Endothelial cell of umbilical vein (primary cell): ENCODE measurements at regions not wholly inside any gene's neighbourhood (a gene's known extent, or its start where the extent isn't known, plus 50 kb on each side); places are given as distances from the start of the nearest gene placed in this dataset.

Experiments used
- BruUV-seq: library from RNA; stranded (reverse); fragments of 400-500 nt; replicated peaks from 2 replicates; lab custom pipeline; 2021; lab: Mats Ljungman, UMichigan
- CTCF ChIA-PET: fragments of 300-600, 350-600 bp; sonication (Branson Sonifier 250); formaldehyde crosslinking; loops from one replicate; lab custom pipeline; 2021; ENCODE audit warnings: antibody characterized with exemption, inconsistent platforms; lab: Charles Lee
- POLR2A ChIA-PET: fragments of 300-600, 350-600 bp; sonication (Branson Sonifier 250); formaldehyde crosslinking; loops from one replicate; lab custom pipeline; 2021; ENCODE audit warnings: antibody characterized with exemption, inconsistent platforms; lab: Charles Lee
- DNase-seq: peaks from one replicate; pipeline ENCODE4 v3.0.0-alpha.2; 2011; ENCODE audit warnings: low read depth, low spot score
- FAIRE-seq: peaks from 2 replicates; lab custom pipeline; 2011; peaks lifted over from hg19 to GRCh38; lab: Jason Lieb, UNC
- H2AFZ ChIP-seq: 2 replicates; pipeline ENCODE4 v1.6.0; 2012; ENCODE audit warnings: low read depth, low read length, control low read depth, inconsistent platforms
- H3K27ac ChIP-seq: 2 replicates; pipeline ENCODE4 v1.5.1; 2011; ENCODE audit warnings: low read depth, mild to moderate bottlenecking, control low read depth, low read length, moderate library complexity; ENCODE audit not compliant: insufficient read depth
- H3K27me3 ChIP-seq, 2 experiments: 2 replicates each; pipeline versions ENCODE4 v1.6.0 to v1.6.1; 2011; ENCODE audit warnings: low read length in 2 of 2, mixed read lengths in 1 of 2; ENCODE audit not compliant: control insufficient read depth in 2 of 2, insufficient read depth in 2 of 2
- H3K36me3 ChIP-seq, 2 experiments: 2 replicates in 1 of 2; 3 replicates in 1 of 2; pipeline ENCODE4 v1.5.1; 2011; ENCODE audit warnings: low read length in 2 of 2, mild to moderate bottlenecking in 1 of 2, moderate library complexity in 1 of 2; ENCODE audit not compliant: control insufficient read depth in 2 of 2, insufficient read depth in 2 of 2; ENCODE audit errors: extremely low read depth in 1 of 2
- H3K4me1 ChIP-seq: 3 replicates; pipeline ENCODE4 v1.5.1; 2011; ENCODE audit warnings: mild to moderate bottlenecking, low read length; ENCODE audit not compliant: control insufficient read depth, insufficient read depth; ENCODE audit errors: extremely low read depth
- H3K4me2 ChIP-seq: 2 replicates; pipeline ENCODE4 v1.6.1; 2011; ENCODE audit warnings: low read length, control low read depth, mixed read lengths; ENCODE audit not compliant: insufficient read depth
- H3K4me3 ChIP-seq, 3 experiments: fragments of 200-600 bp in 1 of 3; sonication (generic), shearing (Covaris generic) in 1 of 3; replicated peaks in 1 of 3; 2 replicates each; pipeline ENCODE4 v1.5.1; 2011 to 2016; ENCODE audit warnings: control low read depth in 3 of 3, low read length in 3 of 3, mild to moderate bottlenecking in 2 of 3, inconsistent platforms in 1 of 3, low read depth in 1 of 3, moderate library complexity in 1 of 3; ENCODE audit not compliant: insufficient read depth in 1 of 3
- H3K79me2 ChIP-seq: 2 replicates; pipeline ENCODE4 v1.6.0; 2012; ENCODE audit warnings: low read length, inconsistent platforms; ENCODE audit not compliant: control insufficient read depth, insufficient read depth
- H3K9ac ChIP-seq: replicated peaks from 2 replicates; pipeline ENCODE3; 2011; ENCODE audit warnings: low read length, control low read depth; ENCODE audit not compliant: insufficient read depth; ENCODE audit errors: extremely low read depth
- H3K9me1 ChIP-seq: replicated peaks from 3 replicates; pipeline ENCODE4 v1.6.0; 2011; ENCODE audit warnings: mild to moderate bottlenecking, low read length; ENCODE audit not compliant: control insufficient read depth, insufficient read depth; ENCODE audit errors: extremely low read depth
- H3K9me3 ChIP-seq: replicated peaks from 2 replicates; pipeline ENCODE4 v1.5.1; 2012; ENCODE audit warnings: low read length, inconsistent platforms; ENCODE audit not compliant: control insufficient read depth, insufficient read depth
- H4K20me1 ChIP-seq: replicated peaks from 2 replicates; pipeline ENCODE3; 2011; ENCODE audit warnings: mild to moderate bottlenecking, low read length; ENCODE audit not compliant: control insufficient read depth, insufficient read depth; ENCODE audit errors: extremely low read depth
- EZH2 ChIP-seq: IDR thresholded peaks from 2 replicates; pipeline ENCODE4 v1.6.1; 2012; ENCODE audit warnings: borderline replicate concordance, low read depth, mild to moderate bottlenecking, moderate library complexity, low read length, inconsistent platforms; ENCODE audit not compliant: severe bottlenecking
- GATA2 ChIP-seq: IDR thresholded peaks from 2 replicates; pipeline ENCODE4 v1.7.0; 2011; ENCODE audit warnings: low read depth, mild to moderate bottlenecking, moderate library complexity, mixed read lengths, low read length; ENCODE audit not compliant: insufficient read length, insufficient read depth
- JUN ChIP-seq: IDR thresholded peaks from 2 replicates; pipeline ENCODE4 v1.6.1; 2011; ENCODE audit warnings: borderline replicate concordance, low read depth; ENCODE audit not compliant: insufficient read length, insufficient read depth
- MYC ChIP-seq: IDR thresholded peaks from one replicate; pipeline ENCODE4 v1.6.1; 2011; ENCODE audit warnings: mild to moderate bottlenecking, low read depth, low read length
- POLR2A ChIP-seq: IDR thresholded peaks from 2 replicates; pipeline ENCODE4 v1.6.1; 2012; ENCODE audit warnings: low read depth, mild to moderate bottlenecking, control low read depth, low read length
- POLR2AphosphoS5 ChIP-seq: IDR thresholded peaks from 2 replicates; pipeline ENCODE4 v1.6.1; 2012; ENCODE audit warnings: low read depth, mild to moderate bottlenecking, control low read depth, low read length, moderate library complexity; ENCODE audit not compliant: insufficient read depth
- dilution Hi-C: fragments of 300-500 bp; cut with MboI; formaldehyde crosslinking; loops from one replicate; pipeline ENCODE4 v1.15.0; 2019; ENCODE audit warnings: low sequenced_read_pairs; ENCODE audit not compliant: extremely low pct_ligation_motif_present
- intact Hi-C: fragments of 100-400 bp; cut with micrococcal nuclease; formaldehyde crosslinking; loops from one replicate; pipeline ENCODE4 v1.10.0; 2022
- TF ChIP-seq, protein P1 (sequence below), 2 donors: IDR thresholded peaks; 1 replicate in 1 of 2; 2 replicates in 1 of 2; pipeline ENCODE4 v1.5.1; 2011; ENCODE audit warnings: low read length in 2 of 2, mild to moderate bottlenecking in 2 of 2, moderate library complexity in 2 of 2, control low read depth in 1 of 2, inconsistent platforms in 1 of 2, low read depth in 1 of 2; ENCODE audit not compliant: insufficient read depth in 1 of 2; ENCODE audit errors: extremely low read depth in 1 of 2
- TF ChIP-seq, protein P2 (sequence below): IDR thresholded peaks from 2 replicates; pipeline ENCODE4 v1.6.1; 2011; ENCODE audit not compliant: insufficient read depth, insufficient read length

DNA sequence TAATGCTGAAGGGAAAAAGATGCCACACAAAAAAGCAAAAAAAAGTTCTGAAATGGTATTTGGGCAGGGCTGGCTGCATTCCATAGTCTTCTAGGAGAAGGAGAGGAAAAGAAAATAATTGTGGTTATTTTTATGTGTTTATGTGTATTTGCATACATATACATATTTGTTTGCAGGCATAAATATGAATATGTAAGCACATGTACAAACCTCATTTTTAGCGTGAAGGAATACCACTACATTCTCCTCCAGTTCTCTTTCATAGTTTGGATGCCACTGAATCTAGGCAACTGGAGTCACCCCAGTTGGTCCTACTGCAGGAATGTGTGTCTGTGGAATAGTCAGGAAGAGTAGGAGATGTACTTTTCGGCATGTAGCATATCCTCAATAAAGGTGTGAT, 181.1 kb downstream of the YTHDC2 start:
- no peaks in the 10 kb centered on the region for H3K36me3 ChIP-seq
- no peaks in the 10 kb centered on the region for H3K9me3 ChIP-seq
- H3K9me1 ChIP-seq, result no peaks in the 10 kb centered on the region
- no peaks in the 10 kb centered on the region for H3K79me2 ChIP-seq
- intact Hi-C loops (no loop called here), dilution Hi-C loops (no loop called here)
- no peak overlapping the region for H3K4me3 ChIP-seq
- H4K20me1 ChIP-seq, result no peaks in the 10 kb centered on the region
- no peak for FAIRE-seq
- H3K27me3 ChIP-seq, result peaks cover 26 to 35% of the 10 kb centered on the region in 2 experiments
- no peak overlapping the region for H3K9ac ChIP-seq
- no peak overlapping the region for H3K27ac ChIP-seq
- H2AFZ ChIP-seq, result no peak overlapping the region
- no TSS peak for BruUV-seq
- TF ChIP-seq POLR2AphosphoS5 (no peak), JUN (no peak), POLR2A (no peak), EZH2 (peak; percentile 41)
- TF ChIP-seq, protein P1, sequence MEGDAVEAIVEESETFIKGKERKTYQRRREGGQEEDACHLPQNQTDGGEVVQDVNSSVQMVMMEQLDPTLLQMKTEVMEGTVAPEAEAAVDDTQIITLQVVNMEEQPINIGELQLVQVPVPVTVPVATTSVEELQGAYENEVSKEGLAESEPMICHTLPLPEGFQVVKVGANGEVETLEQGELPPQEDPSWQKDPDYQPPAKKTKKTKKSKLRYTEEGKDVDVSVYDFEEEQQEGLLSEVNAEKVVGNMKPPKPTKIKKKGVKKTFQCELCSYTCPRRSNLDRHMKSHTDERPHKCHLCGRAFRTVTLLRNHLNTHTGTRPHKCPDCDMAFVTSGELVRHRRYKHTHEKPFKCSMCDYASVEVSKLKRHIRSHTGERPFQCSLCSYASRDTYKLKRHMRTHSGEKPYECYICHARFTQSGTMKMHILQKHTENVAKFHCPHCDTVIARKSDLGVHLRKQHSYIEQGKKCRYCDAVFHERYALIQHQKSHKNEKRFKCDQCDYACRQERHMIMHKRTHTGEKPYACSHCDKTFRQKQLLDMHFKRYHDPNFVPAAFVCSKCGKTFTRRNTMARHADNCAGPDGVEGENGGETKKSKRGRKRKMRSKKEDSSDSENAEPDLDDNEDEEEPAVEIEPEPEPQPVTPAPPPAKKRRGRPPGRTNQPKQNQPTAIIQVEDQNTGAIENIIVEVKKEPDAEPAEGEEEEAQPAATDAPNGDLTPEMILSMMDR (IDR thresholded peaks at IDR 0.05; ENCODE audit: extremely low read depth in 1 of 2, insufficient read depth in 1 of 2, low read depth in 1 of 2, low read length in 2 of 2), result no peak
- no peak for DNase-seq
- no peaks in the 10 kb centered on the region for H3K4me1 ChIP-seq
- no peak overlapping the region for H3K4me2 ChIP-seq
- CTCF ChIA-PET, result interaction anchor here (1.6 kb wide), 1 partner anchor 12 kb away, joined by 3 read pairs; no protein-coding TSS in a partner anchor
- POLR2A ChIA-PET, result no interaction called here

DNA sequence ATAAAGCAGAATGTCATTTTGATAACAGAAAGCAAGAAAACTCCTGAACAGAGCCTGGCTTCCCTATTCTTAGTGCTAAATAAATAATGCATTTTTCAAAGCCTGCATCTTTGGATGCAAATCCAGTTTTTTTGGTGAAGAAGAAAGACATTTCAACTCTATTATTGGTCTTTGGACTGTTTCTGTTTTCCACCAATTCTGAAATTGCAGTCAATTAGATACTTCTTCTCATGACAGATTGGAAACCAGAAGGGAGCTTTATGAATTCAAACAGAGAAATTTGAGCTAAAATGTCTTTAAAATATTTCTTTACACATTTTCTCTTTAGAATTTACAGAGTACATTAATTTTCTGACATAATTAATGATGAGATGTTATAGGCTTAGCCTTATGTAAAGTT, 189.8 kb downstream of the YTHDC2 start:
- intact Hi-C loops (no loop called here), dilution Hi-C loops (no loop called here)
- TF ChIP-seq, protein P2, sequence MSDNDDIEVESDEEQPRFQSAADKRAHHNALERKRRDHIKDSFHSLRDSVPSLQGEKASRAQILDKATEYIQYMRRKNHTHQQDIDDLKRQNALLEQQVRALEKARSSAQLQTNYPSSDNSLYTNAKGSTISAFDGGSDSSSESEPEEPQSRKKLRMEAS, result no peak
- no peak for TF ChIP-seq GATA2
- no peak for TF ChIP-seq POLR2A
- TF ChIP-seq, protein P1 (IDR thresholded peaks at IDR 0.05; ENCODE audit: extremely low read depth in 1 of 2, insufficient read depth in 1 of 2, low read depth in 1 of 2, low read length in 2 of 2), result no peak
- no peak for TF ChIP-seq MYC
- FAIRE-seq (no peak), DNase-seq (no peak)
- no peak overlapping the region for H3K4me2 ChIP-seq
- H3K9ac ChIP-seq, result no peak overlapping the region
- no TSS peak for BruUV-seq
- CTCF ChIA-PET, result no interaction called here
- H4K20me1 ChIP-seq, result no peaks in the 10 kb centered on the region
- no peaks in the 10 kb centered on the region for H3K9me3 ChIP-seq
- H3K36me3 ChIP-seq, result no peaks in the 10 kb centered on the region
- H2AFZ ChIP-seq, result no peak overlapping the region
- POLR2A ChIA-PET, result no interaction called here
- no peak overlapping the region for H3K4me3 ChIP-seq
- H3K79me2 ChIP-seq, result no peaks in the 10 kb centered on the region
- H3K9me1 ChIP-seq, result no peaks in the 10 kb centered on the region
- no peaks in the 10 kb centered on the region for H3K4me1 ChIP-seq
- peaks cover 0 to 3% of the 10 kb centered on the region in 2 experiments for H3K27me3 ChIP-seq
- H3K27ac ChIP-seq, result no peak overlapping the region
